ENCODE measurements at regions not wholly inside any gene's neighbourhood (a gene's known extent, or its start where the extent isn't known, plus 50 kb on each side); places are given as distances from the start of the nearest gene placed in this dataset.

- intact Hi-C loops (cut with DNase I) = no loop called here
- DNase-seq = peak in 1 of 5 donors; percentile 1
- Histone ChIP-seq H3K36me3 (no peaks in the 10 kb centered on the region), H3K4me3 (no peak overlapping the region), H3K27me3 (no peaks in the 10 kb centered on the region), H3K4me1 (ENCODE audit: insufficient read depth) (no peaks in the 10 kb centered on the region), H3K27ac (no peak overlapping the region), H3K9me3 (no peaks in the 10 kb centered on the region)
- TF ChIP-seq EP300 (IDR thresholded peaks at IDR 0.05) (no peak), POLR2A (IDR thresholded peaks at IDR 0.05) (no peak), CTCF (IDR thresholded peaks at IDR 0.05) (no peak)
- 86 to 93% (median 89%) methylated on average over 12 of the region's 12 CpGs for WGBS, 3 donors
Measured at GRCh38 chr10:131446171-131446570, 134.7 kb upstream of the TCERG1L start.

GRCh38 chr10:131448171-131448570, 136.7 kb upstream of the TCERG1L start:
- Histone ChIP-seq H3K4me1 (ENCODE audit: insufficient read depth) (peaks cover 3% of the 10 kb centered on the region), H3K4me3 (no peak overlapping the region), H3K27ac (no peak overlapping the region), H3K27me3 (no peaks in the 10 kb centered on the region), H3K36me3 (no peaks in the 10 kb centered on the region), H3K9me3 (no peaks in the 10 kb centered on the region)
- TF ChIP-seq EP300 (IDR thresholded peaks at IDR 0.05) (no peak), POLR2A (IDR thresholded peaks at IDR 0.05) (no peak), CTCF (IDR thresholded peaks at IDR 0.05) (no peak)
- WGBS, 3 donors = 79 to 86% (median 83%) methylated on average over 13 of the region's 13 CpGs
- intact Hi-C loops (cut with DNase I) = no loop called here
- no peak for DNase-seq

GRCh38 chr10:131448883-131449282, 137.4 kb upstream of the TCERG1L start:
- TF ChIP-seq CTCF (IDR thresholded peaks at IDR 0.05) = no peak
- no peak for TF ChIP-seq POLR2A (IDR thresholded peaks at IDR 0.05)
- TF ChIP-seq EP300 (IDR thresholded peaks at IDR 0.05) = no peak
- H3K27me3 ChIP-seq = no peaks in the 10 kb centered on the region
- WGBS, 3 donors = 92 to 96% (median 96%) methylated on average over 14 of the region's 14 CpGs
- intact Hi-C loops (cut with DNase I) = no loop called here
- no peak overlapping the region for H3K4me3 ChIP-seq
- no peak overlapping the region for H3K27ac ChIP-seq
- no peaks in the 10 kb centered on the region for H3K36me3 ChIP-seq
- H3K9me3 ChIP-seq = no peaks in the 10 kb centered on the region
- DNase-seq = no peak
- peaks cover 8% of the 10 kb centered on the region for H3K4me1 ChIP-seq (ENCODE audit: insufficient read depth)

- H3K27me3 ChIP-seq = no peaks in the 10 kb centered on the region
- intact Hi-C loops (cut with DNase I) = loop anchor here in 2 of 4 donors (5.0 to 10.0 kb wide), 2 partner anchors 55 to 138 kb away; partner anchors contain the start of gene TCERG1L (in 1 of the 2)
- no peaks in the 10 kb centered on the region for H3K9me3 ChIP-seq
- peaks cover 8% of the 10 kb centered on the region for H3K4me1 ChIP-seq (ENCODE audit: insufficient read depth)
- no peak for TF ChIP-seq POLR2A (IDR thresholded peaks at IDR 0.05)
- TF ChIP-seq CTCF (IDR thresholded peaks at IDR 0.05) = no peak
- TF ChIP-seq EP300 (IDR thresholded peaks at IDR 0.05) = no peak
- H3K4me3 ChIP-seq = no peak overlapping the region
- H3K27ac ChIP-seq = no peak overlapping the region
- H3K36me3 ChIP-seq = no peaks in the 10 kb centered on the region
- 67 to 85% (median 78%) methylated on average over 7 of the region's 7 CpGs for WGBS, 3 donors
- DNase-seq = no peak
Measured at GRCh38 chr10:131450216-131450765, 138.8 kb upstream of the TCERG1L start.
